Uterus (tissue), 2 donors: ENCODE measurements at regions not wholly inside any gene's neighbourhood (a gene's known extent, or its start where the extent isn't known, plus 50 kb on each side); places are given as distances from the start of the nearest gene placed in this dataset.
"Not testable (repeated sequence)": the region's sequence is repeated elsewhere in the genome, so short reads cannot be mapped to it uniquely, and the experiment has no call there.

Experiments
- CTCF ChIP-seq, 4 experiments: fragments of 200-600 bp in 2 of 4; fragments of 450-650 bp in 2 of 4; sonication (generic) in 2 of 4; IDR thresholded peaks; one replicate each; pipeline ENCODE4 v1.5.1; 2016 to 2019; ENCODE audit warnings: antibody characterized with exemption in 4 of 4, mild to moderate bottlenecking in 2 of 4, moderate library complexity in 1 of 4
- POLR2A ChIP-seq, 2 donors: fragments of 450-650 bp; IDR thresholded peaks; one replicate each; pipeline ENCODE4 v1.6.1; 2016; ENCODE audit warnings: antibody characterized with exemption in 2 of 2, mild to moderate bottlenecking in 1 of 2, moderate library complexity in 1 of 2

- TF ChIP-seq CTCF, POLR2A (IDR thresholded peaks at IDR 0.05): not testable (repeated sequence)
Observed at GRCh38 chr16:46454801-46455200, 166.4 kb downstream of the SHCBP1 start.
